ENCODE measurements at regions not wholly inside any gene's neighbourhood (a gene's known extent, or its start where the extent isn't known, plus 50 kb on each side); places are given as distances from the start of the nearest gene placed in this dataset.

DNA sequence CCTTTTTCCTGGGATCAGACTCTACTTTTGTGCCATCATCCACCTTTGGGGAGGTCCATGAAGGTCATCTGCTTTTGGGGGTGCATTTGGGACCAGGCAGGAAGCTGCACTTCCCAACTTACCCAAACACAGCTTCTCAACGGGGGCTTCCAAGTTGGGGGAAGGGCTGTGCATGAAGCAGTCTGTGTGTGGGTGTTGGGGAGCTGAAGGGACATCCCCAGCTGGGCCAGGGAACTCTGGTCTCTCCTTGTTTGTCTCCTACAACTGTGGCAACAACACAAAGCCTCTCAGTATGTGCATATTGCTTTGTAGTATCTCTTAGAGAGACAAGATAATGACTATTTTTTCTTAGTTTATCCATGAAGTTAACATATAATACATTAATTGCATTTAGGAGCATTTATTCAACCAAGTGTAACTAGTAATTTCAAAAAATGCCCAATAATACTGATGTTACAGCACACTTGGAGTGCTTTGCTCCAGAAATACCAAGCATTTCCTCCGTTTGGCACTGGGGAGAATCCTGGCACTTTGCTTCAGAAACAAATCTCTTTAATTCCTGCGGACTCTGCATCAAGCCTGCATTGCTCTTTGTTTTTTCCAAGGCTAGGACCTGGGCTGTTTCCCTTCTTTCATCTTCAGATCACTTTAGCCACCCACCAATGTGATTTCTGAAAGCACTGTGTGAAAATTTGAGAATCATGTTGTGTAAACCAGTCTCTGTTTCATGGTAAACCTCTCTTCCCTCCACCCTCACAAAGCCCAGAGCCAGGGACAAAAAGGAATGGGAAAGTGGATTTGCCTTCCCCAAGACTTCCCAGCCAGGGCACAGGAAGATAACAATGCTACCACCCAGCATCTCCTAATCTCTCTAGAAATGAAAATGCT is 126.2 kb upstream of the PFN2 start:
- TF ChIP-seq POLR2A (IDR thresholded peaks at IDR 0.05; ENCODE audit: low read depth, low read length) (no peak), RCOR1 (IDR thresholded peaks at IDR 0.05; ENCODE audit: insufficient replicate concordance, low read length) (no peak), MXI1 (IDR thresholded peaks at IDR 0.05; ENCODE audit: borderline replicate concordance, low read depth, low read length) (no peak)
- TF ChIP-seq, protein P1, sequence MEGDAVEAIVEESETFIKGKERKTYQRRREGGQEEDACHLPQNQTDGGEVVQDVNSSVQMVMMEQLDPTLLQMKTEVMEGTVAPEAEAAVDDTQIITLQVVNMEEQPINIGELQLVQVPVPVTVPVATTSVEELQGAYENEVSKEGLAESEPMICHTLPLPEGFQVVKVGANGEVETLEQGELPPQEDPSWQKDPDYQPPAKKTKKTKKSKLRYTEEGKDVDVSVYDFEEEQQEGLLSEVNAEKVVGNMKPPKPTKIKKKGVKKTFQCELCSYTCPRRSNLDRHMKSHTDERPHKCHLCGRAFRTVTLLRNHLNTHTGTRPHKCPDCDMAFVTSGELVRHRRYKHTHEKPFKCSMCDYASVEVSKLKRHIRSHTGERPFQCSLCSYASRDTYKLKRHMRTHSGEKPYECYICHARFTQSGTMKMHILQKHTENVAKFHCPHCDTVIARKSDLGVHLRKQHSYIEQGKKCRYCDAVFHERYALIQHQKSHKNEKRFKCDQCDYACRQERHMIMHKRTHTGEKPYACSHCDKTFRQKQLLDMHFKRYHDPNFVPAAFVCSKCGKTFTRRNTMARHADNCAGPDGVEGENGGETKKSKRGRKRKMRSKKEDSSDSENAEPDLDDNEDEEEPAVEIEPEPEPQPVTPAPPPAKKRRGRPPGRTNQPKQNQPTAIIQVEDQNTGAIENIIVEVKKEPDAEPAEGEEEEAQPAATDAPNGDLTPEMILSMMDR (conservative IDR thresholded peaks at IDR 0.05; ENCODE audit: low read depth, low read length) = no peak

Measured in IMR-90 (cell line).